ENCODE measurements at regions not wholly inside any gene's neighbourhood (a gene's known extent, or its start where the extent isn't known, plus 50 kb on each side); places are given as distances from the start of the nearest gene placed in this dataset.

DNA sequence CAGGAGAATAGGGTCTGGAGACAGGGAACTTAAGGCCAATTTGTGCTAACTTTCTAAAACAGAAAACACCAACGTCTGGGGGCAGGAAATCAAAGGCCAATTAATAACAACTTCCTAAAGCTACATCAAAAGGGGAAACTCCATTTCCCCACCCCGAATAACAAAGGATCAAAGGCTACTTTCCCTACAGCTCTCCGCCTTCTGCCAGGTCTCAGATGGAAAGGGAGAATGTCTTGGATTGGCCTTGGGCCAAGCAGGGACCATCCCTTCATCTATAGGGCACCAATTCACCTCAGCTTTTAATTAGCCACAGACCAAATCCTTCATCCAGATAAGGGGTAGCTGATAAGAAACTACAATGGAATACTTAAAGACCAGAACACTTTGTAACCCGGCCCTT lies 116.9 kb upstream of the ZKSCAN2 start:
- TF ChIP-seq, protein P1, sequence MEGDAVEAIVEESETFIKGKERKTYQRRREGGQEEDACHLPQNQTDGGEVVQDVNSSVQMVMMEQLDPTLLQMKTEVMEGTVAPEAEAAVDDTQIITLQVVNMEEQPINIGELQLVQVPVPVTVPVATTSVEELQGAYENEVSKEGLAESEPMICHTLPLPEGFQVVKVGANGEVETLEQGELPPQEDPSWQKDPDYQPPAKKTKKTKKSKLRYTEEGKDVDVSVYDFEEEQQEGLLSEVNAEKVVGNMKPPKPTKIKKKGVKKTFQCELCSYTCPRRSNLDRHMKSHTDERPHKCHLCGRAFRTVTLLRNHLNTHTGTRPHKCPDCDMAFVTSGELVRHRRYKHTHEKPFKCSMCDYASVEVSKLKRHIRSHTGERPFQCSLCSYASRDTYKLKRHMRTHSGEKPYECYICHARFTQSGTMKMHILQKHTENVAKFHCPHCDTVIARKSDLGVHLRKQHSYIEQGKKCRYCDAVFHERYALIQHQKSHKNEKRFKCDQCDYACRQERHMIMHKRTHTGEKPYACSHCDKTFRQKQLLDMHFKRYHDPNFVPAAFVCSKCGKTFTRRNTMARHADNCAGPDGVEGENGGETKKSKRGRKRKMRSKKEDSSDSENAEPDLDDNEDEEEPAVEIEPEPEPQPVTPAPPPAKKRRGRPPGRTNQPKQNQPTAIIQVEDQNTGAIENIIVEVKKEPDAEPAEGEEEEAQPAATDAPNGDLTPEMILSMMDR (IDR thresholded peaks at IDR 0.05 in 4 of 5, conservative IDR thresholded peaks at IDR 0.05 in 1 of 5) = no peak
- TF ChIP-seq POLR2A (IDR thresholded peaks at IDR 0.05) = no peak

Data from gastrocnemius medialis (tissue), 4 donors.